ENCODE measurements at regions not wholly inside any gene's neighbourhood (a gene's known extent, or its start where the extent isn't known, plus 50 kb on each side); places are given as distances from the start of the nearest gene placed in this dataset.
A peak's percentile ranks its signal among the peaks of the same experiment; 100 is the strongest.

- Histone ChIP-seq H3K9me3 (replicated peaks; ENCODE audit: insufficient read depth, low read length) (no peaks in the 10 kb centered on the region), H3K79me2 (ENCODE audit: low read length) (no peaks in the 10 kb centered on the region), H3K4me2 (ENCODE audit: low read depth, low read length) (no peak overlapping the region), H3K4me1 (ENCODE audit: low read length) (no peaks in the 10 kb centered on the region), H3K9me2 (replicated peaks; ENCODE audit: insufficient read depth, low read length) (no peaks in the 10 kb centered on the region), H3K36me3 (replicated peaks; ENCODE audit: insufficient read depth, low read length) (no peaks in the 10 kb centered on the region), H4K20me1 (ENCODE audit: insufficient read depth, low read length) (no peaks in the 10 kb centered on the region), H3K4me3 (ENCODE audit: low read length) (no peak overlapping the region), H2AFZ (ENCODE audit: low read length) (no peak overlapping the region), H3F3A (ENCODE audit: insufficient read depth, low read length) (no peaks in the 10 kb centered on the region), H3K27ac (ENCODE audit: low read length) (no peak overlapping the region), H3K9ac (ENCODE audit: low read length) (no peak overlapping the region), H3K27me3 (replicated peaks; ENCODE audit: insufficient read depth, low read length) (no peaks in the 10 kb centered on the region)
- TF ChIP-seq, protein P1, sequence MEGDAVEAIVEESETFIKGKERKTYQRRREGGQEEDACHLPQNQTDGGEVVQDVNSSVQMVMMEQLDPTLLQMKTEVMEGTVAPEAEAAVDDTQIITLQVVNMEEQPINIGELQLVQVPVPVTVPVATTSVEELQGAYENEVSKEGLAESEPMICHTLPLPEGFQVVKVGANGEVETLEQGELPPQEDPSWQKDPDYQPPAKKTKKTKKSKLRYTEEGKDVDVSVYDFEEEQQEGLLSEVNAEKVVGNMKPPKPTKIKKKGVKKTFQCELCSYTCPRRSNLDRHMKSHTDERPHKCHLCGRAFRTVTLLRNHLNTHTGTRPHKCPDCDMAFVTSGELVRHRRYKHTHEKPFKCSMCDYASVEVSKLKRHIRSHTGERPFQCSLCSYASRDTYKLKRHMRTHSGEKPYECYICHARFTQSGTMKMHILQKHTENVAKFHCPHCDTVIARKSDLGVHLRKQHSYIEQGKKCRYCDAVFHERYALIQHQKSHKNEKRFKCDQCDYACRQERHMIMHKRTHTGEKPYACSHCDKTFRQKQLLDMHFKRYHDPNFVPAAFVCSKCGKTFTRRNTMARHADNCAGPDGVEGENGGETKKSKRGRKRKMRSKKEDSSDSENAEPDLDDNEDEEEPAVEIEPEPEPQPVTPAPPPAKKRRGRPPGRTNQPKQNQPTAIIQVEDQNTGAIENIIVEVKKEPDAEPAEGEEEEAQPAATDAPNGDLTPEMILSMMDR (IDR thresholded peaks at IDR 0.05; ENCODE audit: low read length): no peak; the same call in 1 of the 2 replicates
- no peak for DNase-seq
Observed at GRCh38 chr3:21290557-21290956, 460.5 kb downstream of the ZNF385D start.

DNA sequence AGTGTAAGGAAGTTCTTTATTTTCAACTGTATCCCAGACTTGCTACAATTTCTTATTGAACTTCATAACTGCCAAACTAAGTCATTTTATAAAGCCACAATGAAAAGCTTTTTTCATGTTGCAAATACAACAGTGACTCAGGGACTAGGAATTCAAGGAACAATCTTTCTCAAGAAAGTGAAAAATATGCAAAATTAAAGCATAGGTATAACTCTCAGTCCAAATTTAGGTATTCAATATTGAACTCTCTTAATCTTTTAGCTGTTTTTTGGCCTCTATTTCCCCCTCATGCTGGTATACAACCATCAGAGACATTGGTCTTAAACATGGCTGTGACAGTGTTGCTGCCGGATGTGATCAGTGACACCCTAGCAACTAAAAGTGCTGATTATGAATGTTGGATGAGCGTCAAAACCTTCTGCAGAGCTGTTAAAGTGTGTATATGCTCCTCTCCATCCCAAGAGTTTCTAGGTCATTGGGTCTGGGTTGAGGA, 476.9 kb downstream of the ZNF385D start:
- Histone ChIP-seq H2AFZ (ENCODE audit: low read length) (no peak overlapping the region), H3F3A (ENCODE audit: insufficient read depth, low read length) (no peaks in the 10 kb centered on the region), H3K9me2 (replicated peaks; ENCODE audit: insufficient read depth, low read length) (no peaks in the 10 kb centered on the region), H4K20me1 (ENCODE audit: insufficient read depth, low read length) (no peaks in the 10 kb centered on the region), H3K4me1 (ENCODE audit: low read length) (no peaks in the 10 kb centered on the region), H3K9me3 (replicated peaks; ENCODE audit: insufficient read depth, low read length) (no peaks in the 10 kb centered on the region), H3K4me2 (ENCODE audit: low read depth, low read length) (no peak overlapping the region), H3K9ac (ENCODE audit: low read length) (no peak overlapping the region), H3K27ac (ENCODE audit: low read length) (no peak overlapping the region), H3K79me2 (ENCODE audit: low read length) (no peaks in the 10 kb centered on the region), H3K4me3 (ENCODE audit: low read length) (no peak overlapping the region), H3K36me3 (replicated peaks; ENCODE audit: insufficient read depth, low read length) (no peaks in the 10 kb centered on the region), H3K27me3 (replicated peaks; ENCODE audit: insufficient read depth, low read length) (no peaks in the 10 kb centered on the region)
- TF ChIP-seq EZH2phosphoT487 (IDR thresholded peaks at IDR 0.05; ENCODE audit: low read length): no peak
- TF ChIP-seq EZH2 (optimal IDR thresholded peaks at IDR 0.05; ENCODE audit: low read depth, low read length): no peak
- TF ChIP-seq, protein P1 (IDR thresholded peaks at IDR 0.05; ENCODE audit: low read length): no peak
- no peak for DNase-seq

DNA sequence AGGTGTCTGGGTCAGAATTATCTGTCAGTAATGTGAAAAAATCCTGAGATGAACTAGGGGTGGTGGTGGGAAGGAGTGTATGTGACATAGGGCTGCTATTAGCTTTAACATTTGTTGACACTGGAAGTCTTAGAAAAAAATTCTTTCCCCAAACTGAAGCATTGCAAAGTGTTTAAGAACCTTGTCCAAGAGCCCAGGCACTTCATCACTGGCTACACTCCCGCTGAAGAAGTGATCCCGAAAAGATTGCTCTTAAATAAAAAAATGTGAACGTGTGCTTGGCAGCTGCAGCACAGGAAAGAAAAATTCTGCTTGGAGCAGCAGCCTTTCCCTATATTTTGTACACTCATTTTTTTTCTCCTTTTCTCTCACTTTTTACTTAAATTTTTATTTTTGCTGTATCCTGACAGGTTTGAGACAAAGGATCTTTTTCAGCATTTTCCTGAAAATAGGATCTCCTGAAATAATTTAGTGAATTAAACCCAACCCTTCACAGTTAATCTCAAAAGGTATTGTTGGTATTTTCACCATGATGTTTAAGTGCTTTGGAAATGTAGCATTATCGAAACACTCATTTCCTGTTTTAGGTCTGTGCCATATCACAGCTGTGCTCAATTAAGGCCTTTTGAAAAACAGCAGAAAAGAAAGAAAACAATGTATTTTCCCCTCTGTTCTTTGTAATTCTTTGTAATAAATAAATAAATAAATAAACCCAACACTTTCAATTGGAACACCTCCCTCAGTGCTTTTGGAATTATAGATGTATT, 477.6 kb downstream of the ZNF385D start:
- Histone ChIP-seq H3K27ac (ENCODE audit: low read length) (no peak overlapping the region), H3K79me2 (ENCODE audit: low read length) (no peaks in the 10 kb centered on the region), H3K27me3 (replicated peaks; ENCODE audit: insufficient read depth, low read length) (no peaks in the 10 kb centered on the region), H3F3A (ENCODE audit: insufficient read depth, low read length) (no peaks in the 10 kb centered on the region), H3K9me3 (replicated peaks; ENCODE audit: insufficient read depth, low read length) (no peaks in the 10 kb centered on the region), H3K36me3 (replicated peaks; ENCODE audit: insufficient read depth, low read length) (no peaks in the 10 kb centered on the region), H3K9me2 (replicated peaks; ENCODE audit: insufficient read depth, low read length) (no peaks in the 10 kb centered on the region), H3K4me2 (ENCODE audit: low read depth, low read length) (no peak overlapping the region), H4K20me1 (ENCODE audit: insufficient read depth, low read length) (no peaks in the 10 kb centered on the region), H3K4me3 (ENCODE audit: low read length) (no peak overlapping the region), H2AFZ (ENCODE audit: low read length) (no peak overlapping the region), H3K9ac (ENCODE audit: low read length) (no peak overlapping the region), H3K4me1 (ENCODE audit: low read length) (no peaks in the 10 kb centered on the region)
- TF ChIP-seq EZH2 (optimal IDR thresholded peaks at IDR 0.05; ENCODE audit: low read depth, low read length) (no peak), EZH2phosphoT487 (IDR thresholded peaks at IDR 0.05; ENCODE audit: low read length) (no peak)
- TF ChIP-seq, protein P1 (IDR thresholded peaks at IDR 0.05; ENCODE audit: low read length): no peak
- peak; percentile 40 for DNase-seq
